HG02885 (cell line): ENCODE measurements at regions not wholly inside any gene's neighbourhood (a gene's known extent, or its start where the extent isn't known, plus 50 kb on each side); places are given as distances from the start of the nearest gene placed in this dataset.
"Not testable (repeated sequence)": the region's sequence is repeated elsewhere in the genome, so short reads cannot be mapped to it uniquely, and the experiment has no call there.

Experiments
- ATAC-seq: cut with Tn5 transposase; IDR thresholded peaks from one replicate; pipeline ENCODE4 v1.9.1; 2021; ENCODE audit warnings: mild to moderate bottlenecking; ENCODE audit not compliant: unreplicated experiment, poor library complexity

GRCh38 chr4:23973308-23973855 is 83.5 kb upstream of the PPARGC1A start:
- ATAC-seq, result no peak

GRCh38 chr4:23972805-23973204 is 83.0 kb upstream of the PPARGC1A start:
- no peak for ATAC-seq

DNA sequence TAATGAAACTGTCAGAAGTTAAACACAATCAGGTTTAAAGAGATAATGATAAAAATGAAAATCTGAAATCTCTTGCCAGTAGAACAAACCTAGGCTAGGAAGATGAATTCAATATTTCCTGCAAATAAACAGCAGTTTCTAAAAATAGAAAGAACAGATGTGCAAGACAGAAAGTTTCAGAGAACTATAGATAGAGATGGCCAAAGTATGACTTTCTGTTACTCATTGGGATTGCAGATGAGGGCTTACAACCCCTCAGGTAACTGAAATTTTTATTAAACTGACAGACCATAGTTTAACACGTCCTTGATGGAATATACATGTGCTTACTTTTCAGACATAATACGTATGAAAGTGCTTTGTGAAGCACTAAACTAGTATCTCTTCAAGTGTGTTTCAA is 82.3 kb upstream of the PPARGC1A start:
- ATAC-seq, result no peak

DNA sequence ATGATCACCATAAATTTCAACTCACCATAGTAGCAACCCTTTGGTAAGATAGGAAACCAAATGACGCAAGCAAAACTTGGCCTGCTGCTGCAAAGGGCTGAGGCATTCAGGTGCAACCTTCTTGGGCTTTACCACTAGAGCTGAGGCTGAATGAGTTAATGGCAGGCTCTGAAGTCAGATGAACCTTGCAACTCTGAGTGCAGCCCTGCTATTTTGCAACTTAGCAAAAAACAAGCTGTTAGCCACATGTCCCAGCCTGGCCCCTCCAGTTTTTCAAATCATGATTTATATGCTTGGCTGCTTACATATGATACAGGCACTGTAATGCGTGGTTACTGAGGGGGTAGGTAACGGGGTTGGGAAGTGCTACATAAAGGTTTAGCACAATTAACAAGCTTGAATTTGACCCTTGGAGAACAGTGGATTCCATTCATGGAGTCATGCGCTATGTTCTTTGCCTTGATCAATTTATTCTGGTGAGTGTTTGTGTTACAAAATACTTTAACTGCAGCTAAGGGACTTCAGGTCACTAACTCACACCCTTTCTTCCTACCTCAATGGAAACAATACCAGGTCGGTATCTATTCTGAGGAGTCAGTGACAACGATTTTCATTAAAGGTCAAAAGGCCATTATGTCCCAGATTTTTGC is 80.5 kb upstream of the PPARGC1A start:
- ATAC-seq, result no peak

- ATAC-seq, result no peak
Observed at GRCh38 chr4:23969635-23970145, 79.8 kb upstream of the PPARGC1A start.

GRCh38 chr4:23967281-23967680 is 77.4 kb upstream of the PPARGC1A start:
- ATAC-seq, result no peak

DNA sequence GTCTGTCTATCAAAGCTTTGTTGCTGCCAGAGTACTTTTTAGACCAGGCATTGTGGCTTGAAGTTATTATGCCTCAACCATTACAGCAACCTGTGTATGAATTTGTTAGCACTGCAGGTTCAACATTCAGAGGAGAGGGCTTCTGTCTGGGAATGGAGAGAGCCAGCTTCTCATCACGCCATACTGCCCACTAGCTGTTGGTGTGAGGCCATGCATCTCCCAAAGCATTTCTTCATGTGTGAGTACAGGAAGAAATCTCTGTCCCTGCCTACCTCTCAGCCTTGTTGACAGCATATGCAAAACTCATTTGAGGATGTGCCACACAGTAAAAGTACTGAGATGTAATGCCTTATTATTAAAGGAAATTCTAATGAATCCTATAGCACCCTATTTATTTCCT is 76.9 kb upstream of the PPARGC1A start:
- ATAC-seq, result no peak

- no peak for ATAC-seq
Observed at GRCh38 chr4:23962462-23962861, 72.6 kb upstream of the PPARGC1A start.

DNA sequence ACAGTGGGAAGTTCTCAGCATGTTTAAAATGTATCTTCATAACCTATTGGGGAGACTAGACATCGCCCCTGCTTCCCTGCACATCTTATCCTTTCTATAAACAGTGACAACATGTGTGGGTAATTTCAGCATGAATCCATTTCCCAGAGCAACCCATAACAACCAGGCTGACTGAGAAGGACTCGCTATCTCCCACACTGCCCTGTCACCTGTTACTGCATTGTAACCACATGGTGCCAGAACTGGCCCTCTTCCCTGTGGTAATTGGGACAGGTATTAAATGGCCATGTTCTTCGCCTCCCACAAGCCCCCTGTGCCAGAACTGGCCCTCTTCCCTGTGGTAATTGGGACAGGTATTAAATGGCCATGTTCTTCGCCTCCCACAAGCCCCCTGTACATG is 71.5 kb upstream of the PPARGC1A start:
- ATAC-seq, result not testable (repeated sequence)

GRCh38 chr4:23959396-23960148 is 69.7 kb upstream of the PPARGC1A start:
- no peak for ATAC-seq

DNA sequence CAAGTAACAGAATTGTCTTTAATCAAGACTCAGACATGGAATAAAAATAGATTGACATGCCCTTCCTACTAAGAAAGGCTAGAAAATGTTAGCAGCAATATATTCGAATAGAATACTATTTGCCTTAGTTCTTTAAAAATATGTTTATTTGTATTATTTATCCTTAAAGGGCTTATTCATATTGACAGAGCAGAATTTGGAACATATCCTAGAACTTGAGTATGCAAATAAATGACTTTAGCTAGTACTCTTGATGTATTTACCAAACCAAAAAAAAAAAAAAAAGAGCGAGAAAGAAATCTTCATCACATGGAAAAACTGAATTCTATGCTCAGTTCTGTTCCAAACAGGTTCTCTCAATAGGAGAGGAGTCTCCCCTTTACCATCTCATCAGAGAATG is 68.9 kb upstream of the PPARGC1A start:
- no peak for ATAC-seq

GRCh38 chr4:23957465-23957864 is 67.6 kb upstream of the PPARGC1A start:
- ATAC-seq, result no peak

GRCh38 chr4:23956601-23957364 is 66.9 kb upstream of the PPARGC1A start:
- ATAC-seq, result no peak

DNA sequence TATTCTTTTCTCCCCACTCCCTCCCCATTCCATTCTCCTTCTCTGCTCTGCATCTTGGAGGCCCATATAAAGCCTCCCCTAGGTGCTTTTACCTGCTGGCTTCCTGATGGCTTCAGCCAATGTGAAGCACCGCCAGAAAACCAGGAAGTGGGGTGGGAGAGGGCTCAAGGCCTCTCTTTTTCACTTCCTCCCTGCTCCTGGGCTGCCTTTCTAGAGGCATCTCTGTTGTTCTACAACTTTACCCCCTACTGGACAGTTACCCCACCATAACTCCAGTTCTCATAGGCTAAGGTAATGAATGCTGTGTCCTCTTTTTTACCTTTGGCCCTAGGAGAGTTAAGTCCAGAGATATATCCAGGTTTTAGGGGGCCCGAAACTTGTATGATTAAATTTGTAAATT is 62.4 kb upstream of the PPARGC1A start:
- peak; percentile 44 for ATAC-seq

DNA sequence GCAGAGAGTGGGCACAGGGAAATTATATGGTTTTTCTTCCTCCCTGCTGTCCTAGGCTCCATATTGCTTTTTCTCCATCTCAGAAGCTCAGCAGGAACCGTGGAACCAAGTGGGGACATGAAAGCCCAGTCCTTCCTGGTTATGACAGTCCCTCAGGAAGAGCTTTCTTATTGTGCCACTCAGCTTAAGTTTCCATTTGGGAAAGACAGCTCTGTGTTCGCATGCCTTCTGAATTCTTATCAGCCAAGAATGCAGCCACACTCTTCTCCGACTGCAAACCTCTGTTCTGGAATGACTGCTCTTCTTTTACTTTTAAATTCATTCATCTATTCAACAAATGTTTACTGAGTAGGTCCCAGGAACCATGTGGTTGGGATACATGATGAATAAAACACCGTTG is 58.0 kb upstream of the PPARGC1A start:
- no peak for ATAC-seq

- ATAC-seq, result no peak
Observed at GRCh38 chr4:23946299-23946698, 56.5 kb upstream of the PPARGC1A start.

DNA sequence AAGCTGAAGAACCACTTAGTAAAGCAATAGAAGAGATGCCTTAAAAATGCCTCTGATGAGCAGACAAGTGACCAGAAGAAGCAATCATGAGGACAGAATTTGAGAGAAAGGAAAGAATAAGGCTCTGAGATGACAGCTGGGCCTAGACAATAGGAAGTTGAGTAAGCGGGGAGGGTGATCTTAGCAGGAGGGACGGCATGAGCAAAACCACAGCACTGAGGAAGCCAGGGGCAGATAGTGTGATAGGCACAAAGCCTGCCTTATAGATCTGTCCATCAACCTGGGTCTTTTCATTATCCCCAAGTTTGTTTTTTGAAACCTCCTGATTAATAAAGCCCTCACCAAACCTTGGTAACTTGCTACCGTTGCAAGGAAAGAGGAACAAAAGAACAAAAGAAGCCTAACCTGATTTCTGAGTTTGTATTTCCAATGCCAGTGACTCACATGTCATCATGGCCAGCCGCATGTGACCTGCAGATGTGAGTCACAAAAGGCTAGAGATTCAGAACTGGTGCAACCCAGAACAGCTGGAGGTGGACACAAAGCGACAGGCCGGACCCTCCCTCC is 55.7 kb upstream of the PPARGC1A start:
- ATAC-seq, result no peak

DNA sequence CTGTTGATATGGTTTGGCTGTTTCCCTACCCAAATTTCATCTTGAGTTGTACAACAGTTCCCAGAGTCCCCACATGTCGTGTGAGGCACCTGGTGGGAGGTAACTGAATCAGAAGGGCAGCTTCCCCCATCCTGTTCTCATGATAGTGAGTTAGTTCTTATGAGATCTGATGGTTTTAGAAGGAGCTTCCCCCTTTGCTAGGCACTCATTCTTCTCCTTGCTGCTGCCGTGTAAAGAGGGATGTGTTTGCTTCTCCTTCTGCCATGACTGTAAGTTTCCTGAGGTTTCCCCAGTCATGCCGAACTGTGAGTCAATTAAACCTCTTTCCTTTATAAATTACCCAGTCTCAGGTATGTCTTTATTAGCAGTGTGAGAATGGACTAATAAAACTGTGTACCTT is 54.7 kb upstream of the PPARGC1A start:
- ATAC-seq, result not testable (repeated sequence)

DNA sequence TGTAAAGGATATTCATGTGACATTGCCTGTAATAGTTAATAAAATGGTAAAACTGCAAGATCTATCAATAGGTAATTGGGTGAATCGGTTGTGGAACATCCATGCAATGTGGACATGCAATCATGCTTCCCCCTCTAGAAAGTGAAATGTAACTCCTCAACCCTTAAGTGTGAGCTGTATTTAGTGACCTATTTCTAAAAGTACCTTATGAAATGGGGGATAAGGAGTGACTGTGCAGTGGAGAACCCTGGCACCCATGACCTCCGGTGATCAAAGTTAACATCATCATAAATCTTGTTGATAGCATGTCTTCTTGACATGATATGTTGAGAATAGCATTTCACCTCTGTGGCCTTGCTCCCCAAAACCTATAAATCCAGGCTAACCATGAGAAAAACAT is 53.6 kb upstream of the PPARGC1A start:
- ATAC-seq, result no peak

DNA sequence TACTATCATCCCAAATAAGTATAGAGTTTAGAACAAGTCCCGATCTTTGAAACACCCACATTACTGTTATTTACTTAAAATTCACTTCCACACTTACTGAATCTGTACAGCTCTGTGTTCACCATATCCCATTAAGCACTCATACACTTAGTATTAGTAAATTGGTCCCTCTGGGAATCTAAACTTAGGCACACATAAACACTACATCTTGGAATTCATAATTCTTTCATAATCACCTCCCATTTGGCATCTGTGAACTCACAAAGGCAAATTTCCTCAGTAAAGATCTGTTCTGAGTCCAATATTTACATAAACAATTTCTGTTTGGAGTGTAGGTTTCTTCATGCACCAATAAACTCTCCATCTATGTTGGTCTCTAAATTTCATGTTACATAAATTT is 52.6 kb upstream of the PPARGC1A start:
- ATAC-seq, result no peak
